ENCODE measurements at regions not wholly inside any gene's neighbourhood (a gene's known extent, or its start where the extent isn't known, plus 50 kb on each side); places are given as distances from the start of the nearest gene placed in this dataset.
"Not testable (repeated sequence)": the region's sequence is repeated elsewhere in the genome, so short reads cannot be mapped to it uniquely, and the experiment has no call there.

- Mint-ChIP-seq H3K36me3 (ENCODE audit: low read depth) (peaks cover 13% of the 10 kb centered on the region), H3K27me3 (no peaks in the 10 kb centered on the region), H3K9me3 (peaks cover 20% of the 10 kb centered on the region), H3K4me3 (peak overlapping the region; percentile 25), H3K4me1 (peaks cover 50% of the 10 kb centered on the region), H3K27ac (peak overlapping the region; percentile 89)
- DNase-seq (peak; percentile 83), ATAC-seq (peak; percentile 95)
Measured at GRCh38 chr10:62681211-62681940, 123.1 kb upstream of the ADO start.

- Mint-ChIP-seq H3K4me3 (no peak overlapping the region), H3K9me3 (peaks cover 27% of the 10 kb centered on the region), H3K27ac (no peak overlapping the region), H3K36me3 (ENCODE audit: low read depth) (peaks cover 11% of the 10 kb centered on the region), H3K4me1 (peaks cover 62% of the 10 kb centered on the region), H3K27me3 (no peaks in the 10 kb centered on the region)
- ATAC-seq: no peak
- DNase-seq: no peak
Measured at GRCh38 chr10:62684911-62685310, 119.6 kb upstream of the ADO start.

- H3K4me1 Mint-ChIP-seq: peaks cover 59% of the 10 kb centered on the region
- ATAC-seq: peak; percentile 58
- no peaks in the 10 kb centered on the region for H3K27me3 Mint-ChIP-seq
Measured at GRCh38 chr10:62687230-62687748, 117.2 kb upstream of the ADO start.

GRCh38 chr10:62688971-62689700 is 115.4 kb upstream of the ADO start:
- ATAC-seq: no peak
- peak overlapping the region; percentile 45 for H3K4me3 Mint-ChIP-seq
- peaks cover 54% of the 10 kb centered on the region for H3K4me1 Mint-ChIP-seq

More at GRCh38 chr10:62687230-62687748, 117.2 kb upstream of the ADO start:
- Mint-ChIP-seq H3K36me3 (ENCODE audit: low read depth) (peaks cover 11% of the 10 kb centered on the region), H3K9me3 (peaks cover 31% of the 10 kb centered on the region), H3K4me3 (no peak overlapping the region), H3K27ac (no peak overlapping the region)
- no peak for DNase-seq

GRCh38 chr10:62689712-62690111 is 114.8 kb upstream of the ADO start:
- Mint-ChIP-seq H3K9me3 (peaks cover 27% of the 10 kb centered on the region), H3K27me3 (no peaks in the 10 kb centered on the region), H3K4me3 (peak overlapping the region; percentile 45), H3K36me3 (ENCODE audit: low read depth) (peaks cover 9% of the 10 kb centered on the region), H3K27ac (peak overlapping the region; percentile 79), H3K4me1 (peaks cover 59% of the 10 kb centered on the region)
- DNase-seq (no peak), ATAC-seq (no peak)

More at GRCh38 chr10:62688971-62689700, 115.4 kb upstream of the ADO start:
- no peaks in the 10 kb centered on the region for H3K27me3 Mint-ChIP-seq
- peaks cover 27% of the 10 kb centered on the region for H3K9me3 Mint-ChIP-seq
- DNase-seq: no peak
- peak overlapping the region; percentile 79 for H3K27ac Mint-ChIP-seq
- H3K36me3 Mint-ChIP-seq (ENCODE audit: low read depth): peaks cover 9% of the 10 kb centered on the region

- H3K36me3 Mint-ChIP-seq (ENCODE audit: low read depth): peaks cover 9% of the 10 kb centered on the region
- H3K27ac Mint-ChIP-seq: peak overlapping the region; percentile 79
- DNase-seq: peak; percentile 14
- no peaks in the 10 kb centered on the region for H3K27me3 Mint-ChIP-seq
- ATAC-seq: peak; percentile 41
- peaks cover 27% of the 10 kb centered on the region for H3K9me3 Mint-ChIP-seq
- H3K4me1 Mint-ChIP-seq: peaks cover 63% of the 10 kb centered on the region
- no peak overlapping the region for H3K4me3 Mint-ChIP-seq
Measured at GRCh38 chr10:62690703-62691102, 113.8 kb upstream of the ADO start.

- Mint-ChIP-seq H3K27ac (no peak overlapping the region), H3K27me3 (no peaks in the 10 kb centered on the region), H3K4me1 (peaks cover 64% of the 10 kb centered on the region), H3K9me3 (peaks cover 21% of the 10 kb centered on the region), H3K36me3 (ENCODE audit: low read depth) (peaks cover 7% of the 10 kb centered on the region), H3K4me3 (peak overlapping the region; percentile 46)
- ATAC-seq (no peak), DNase-seq (no peak)
Measured at GRCh38 chr10:62691336-62691735, 113.2 kb upstream of the ADO start.

GRCh38 chr10:62692085-62692484 is 112.4 kb upstream of the ADO start:
- H3K4me3 Mint-ChIP-seq: no peak overlapping the region
- H3K27me3 Mint-ChIP-seq: no peaks in the 10 kb centered on the region
- DNase-seq (no peak), ATAC-seq (no peak)
- H3K36me3 Mint-ChIP-seq (ENCODE audit: low read depth): peaks cover 6% of the 10 kb centered on the region
- no peak overlapping the region for H3K27ac Mint-ChIP-seq
- H3K4me1 Mint-ChIP-seq: peaks cover 69% of the 10 kb centered on the region
- H3K9me3 Mint-ChIP-seq: peaks cover 17% of the 10 kb centered on the region

- peaks cover 65% of the 10 kb centered on the region for H3K4me1 Mint-ChIP-seq
- peaks cover under 1% of the 10 kb centered on the region for H3K36me3 Mint-ChIP-seq (ENCODE audit: low read depth)
- H3K4me3 Mint-ChIP-seq: no peak overlapping the region
- DNase-seq (no peak), ATAC-seq (no peak)
- no peak overlapping the region for H3K27ac Mint-ChIP-seq
- H3K27me3 Mint-ChIP-seq: no peaks in the 10 kb centered on the region
- peaks cover 9% of the 10 kb centered on the region for H3K9me3 Mint-ChIP-seq
Measured at GRCh38 chr10:62693306-62693705, 111.2 kb upstream of the ADO start.

GRCh38 chr10:62694537-62695126 is 109.9 kb upstream of the ADO start:
- Mint-ChIP-seq H3K27ac (no peak overlapping the region), H3K36me3 (ENCODE audit: low read depth) (peaks cover 13% of the 10 kb centered on the region), H3K4me3 (no peak overlapping the region), H3K4me1 (peaks cover 53% of the 10 kb centered on the region), H3K9me3 (peaks cover 16% of the 10 kb centered on the region), H3K27me3 (no peaks in the 10 kb centered on the region)
- no peak for DNase-seq
- no peak for ATAC-seq

GRCh38 chr10:62696798-62697197 is 107.7 kb upstream of the ADO start:
- Mint-ChIP-seq H3K27me3 (no peaks in the 10 kb centered on the region), H3K4me3 (no peak overlapping the region), H3K4me1 (peaks cover 32% of the 10 kb centered on the region), H3K9me3 (peaks cover 19% of the 10 kb centered on the region), H3K36me3 (ENCODE audit: low read depth) (peaks cover 13% of the 10 kb centered on the region), H3K27ac (no peak overlapping the region)
- ATAC-seq: no peak
- no peak for DNase-seq

- no peak overlapping the region for H3K4me3 Mint-ChIP-seq
- H3K36me3 Mint-ChIP-seq (ENCODE audit: low read depth): peaks cover 13% of the 10 kb centered on the region
- no peaks in the 10 kb centered on the region for H3K27me3 Mint-ChIP-seq
- H3K27ac Mint-ChIP-seq: no peak overlapping the region
- H3K4me1 Mint-ChIP-seq: peaks cover 22% of the 10 kb centered on the region
- ATAC-seq (no peak), DNase-seq (no peak)
- peaks cover 20% of the 10 kb centered on the region for H3K9me3 Mint-ChIP-seq
Measured at GRCh38 chr10:62699148-62699547, 105.4 kb upstream of the ADO start.

- H3K4me3 Mint-ChIP-seq; H3K4me1 Mint-ChIP-seq; ATAC-seq; H3K27me3 Mint-ChIP-seq; DNase-seq; H3K36me3 Mint-ChIP-seq (ENCODE audit: low read depth); H3K27ac Mint-ChIP-seq: not testable (repeated sequence)
- H3K9me3 Mint-ChIP-seq: peaks cover 18% of the 10 kb centered on the region
Measured at GRCh38 chr10:62704121-62704520, 100.4 kb upstream of the ADO start.

GRCh38 chr10:62705789-62706188 is 98.7 kb upstream of the ADO start:
- H3K27ac Mint-ChIP-seq: no peak overlapping the region
- H3K9me3 Mint-ChIP-seq: peaks cover 8% of the 10 kb centered on the region
- no peaks in the 10 kb centered on the region for H3K36me3 Mint-ChIP-seq (ENCODE audit: low read depth)
- peak; percentile 89 for ATAC-seq
- peaks cover 18% of the 10 kb centered on the region for H3K4me1 Mint-ChIP-seq
- no peak for DNase-seq
- peaks cover 9% of the 10 kb centered on the region for H3K27me3 Mint-ChIP-seq
- H3K4me3 Mint-ChIP-seq: no peak overlapping the region
